IPS-15b (cell line): ENCODE measurements at regions not wholly inside any gene's neighbourhood (a gene's known extent, or its start where the extent isn't known, plus 50 kb on each side); places are given as distances from the start of the nearest gene placed in this dataset.

ENCODE experiments used
- H3K27me3 ChIP-seq: one replicate; pipeline ENCODE4 v1.6.1; 2013; ENCODE audit warnings: low read length; ENCODE audit not compliant: control insufficient read depth, insufficient read depth
- H3K36me3 ChIP-seq: one replicate; pipeline ENCODE4 v1.6.1; 2013; ENCODE audit warnings: low read length; ENCODE audit not compliant: control insufficient read depth, insufficient read depth
- H3K4me1 ChIP-seq: one replicate; pipeline ENCODE4 v1.6.1; 2013; ENCODE audit warnings: mild to moderate bottlenecking, low read length; ENCODE audit not compliant: control insufficient read depth, insufficient read depth
- H3K4me3 ChIP-seq: one replicate; pipeline ENCODE4 v1.5.1; 2013; ENCODE audit warnings: low read depth, low read length
- H3K9ac ChIP-seq: one replicate; pipeline ENCODE4 v1.6.1; 2013; ENCODE audit warnings: low read depth, mild to moderate bottlenecking, low read length
- H3K9me3 ChIP-seq: one replicate; pipeline ENCODE4 v1.6.1; 2013; ENCODE audit warnings: mild to moderate bottlenecking, low read length; ENCODE audit not compliant: control insufficient read depth, insufficient read depth

DNA sequence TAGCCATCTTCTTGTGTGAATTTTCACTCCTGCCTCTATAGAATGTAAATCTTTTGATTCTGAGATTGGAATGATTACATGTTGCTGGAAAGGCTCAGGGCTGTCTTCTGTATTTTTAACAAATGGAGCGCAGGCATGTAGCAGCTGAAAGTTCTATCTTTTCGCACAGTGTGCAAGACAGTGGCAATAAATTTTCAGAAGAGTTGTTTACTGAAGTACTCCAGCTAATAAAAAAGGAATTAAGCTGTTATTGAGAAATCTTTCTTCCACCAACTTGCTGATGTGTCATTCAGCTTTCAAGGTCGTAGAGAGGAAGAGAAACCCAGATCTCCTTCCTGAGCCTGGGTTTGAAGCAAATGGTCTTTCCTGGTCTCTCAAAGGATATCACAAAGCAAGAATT, 122.0 kb upstream of the PUDP start:
- Histone ChIP-seq H3K36me3 (no peaks in the 10 kb centered on the region), H3K4me3 (no peak overlapping the region), H3K9ac (no peak overlapping the region), H3K9me3 (peaks cover 2% of the 10 kb centered on the region), H3K4me1 (no peaks in the 10 kb centered on the region), H3K27me3 (no peaks in the 10 kb centered on the region)

DNA sequence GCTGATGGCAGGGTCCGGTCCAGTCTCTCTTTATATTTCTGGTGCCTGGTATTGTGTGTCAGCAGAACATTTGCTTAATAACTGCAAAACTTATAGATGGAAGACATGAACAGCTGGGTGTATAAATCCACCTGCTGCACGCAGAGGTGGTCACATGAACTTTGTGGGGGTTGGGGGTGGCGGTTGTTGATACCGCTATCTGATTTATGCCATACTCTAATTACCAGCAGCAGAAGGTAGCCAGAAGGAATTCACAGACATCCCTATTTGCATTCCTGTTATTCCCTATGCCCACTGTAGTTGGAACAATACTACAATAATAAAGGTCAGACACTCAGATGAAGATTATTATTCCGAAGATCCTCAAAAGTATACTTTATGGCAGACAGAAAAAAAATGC, 121.6 kb upstream of the PUDP start:
- no peak overlapping the region for H3K9ac ChIP-seq
- no peak overlapping the region for H3K4me3 ChIP-seq
- H3K4me1 ChIP-seq: no peaks in the 10 kb centered on the region
- no peaks in the 10 kb centered on the region for H3K27me3 ChIP-seq
- peaks cover 2% of the 10 kb centered on the region for H3K9me3 ChIP-seq
- H3K36me3 ChIP-seq: no peaks in the 10 kb centered on the region

DNA sequence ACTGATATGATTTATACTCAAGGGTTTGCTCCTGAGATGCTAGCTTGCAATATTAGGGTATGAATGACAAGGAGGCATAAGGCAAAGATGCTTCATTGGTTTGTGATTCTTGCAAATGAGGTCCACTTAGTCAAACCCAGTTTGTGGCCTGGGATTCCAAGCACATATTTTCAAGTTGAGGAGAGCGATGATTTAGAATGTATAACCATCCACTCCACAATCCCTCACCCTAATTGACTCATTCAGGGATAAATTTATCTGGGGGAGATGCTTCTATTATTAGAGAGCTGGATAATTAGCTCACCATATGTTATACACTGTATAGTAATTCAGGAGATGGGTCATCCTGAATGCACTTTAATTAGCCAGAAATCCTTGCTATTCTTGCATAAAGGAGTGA, 118.3 kb upstream of the PUDP start:
- Histone ChIP-seq H3K4me1 (no peaks in the 10 kb centered on the region), H3K4me3 (no peak overlapping the region), H3K9me3 (no peaks in the 10 kb centered on the region), H3K9ac (no peak overlapping the region), H3K36me3 (no peaks in the 10 kb centered on the region), H3K27me3 (no peaks in the 10 kb centered on the region)

DNA sequence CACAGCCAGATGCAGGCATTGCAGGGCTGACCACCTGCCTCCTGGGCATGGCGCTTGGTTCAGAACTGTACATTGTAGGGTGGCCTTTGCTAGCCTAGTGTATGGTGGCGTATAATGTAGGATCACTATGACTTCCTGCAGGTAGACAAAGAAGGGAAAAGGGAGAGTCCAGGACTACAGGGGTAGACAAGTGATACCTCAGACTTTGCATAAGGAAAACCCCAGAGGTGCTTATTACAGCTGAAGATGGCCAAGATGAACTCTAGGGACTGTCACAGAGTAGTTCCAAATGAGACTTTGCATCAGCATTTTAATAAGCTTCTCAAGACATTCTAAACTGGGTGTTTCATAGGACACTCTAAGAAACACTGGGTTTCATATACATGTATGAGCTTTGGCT, 116.4 kb upstream of the PUDP start:
- Histone ChIP-seq H3K27me3 (no peaks in the 10 kb centered on the region), H3K4me3 (no peak overlapping the region), H3K9ac (no peak overlapping the region), H3K36me3 (no peaks in the 10 kb centered on the region), H3K9me3 (no peaks in the 10 kb centered on the region), H3K4me1 (no peaks in the 10 kb centered on the region)

DNA sequence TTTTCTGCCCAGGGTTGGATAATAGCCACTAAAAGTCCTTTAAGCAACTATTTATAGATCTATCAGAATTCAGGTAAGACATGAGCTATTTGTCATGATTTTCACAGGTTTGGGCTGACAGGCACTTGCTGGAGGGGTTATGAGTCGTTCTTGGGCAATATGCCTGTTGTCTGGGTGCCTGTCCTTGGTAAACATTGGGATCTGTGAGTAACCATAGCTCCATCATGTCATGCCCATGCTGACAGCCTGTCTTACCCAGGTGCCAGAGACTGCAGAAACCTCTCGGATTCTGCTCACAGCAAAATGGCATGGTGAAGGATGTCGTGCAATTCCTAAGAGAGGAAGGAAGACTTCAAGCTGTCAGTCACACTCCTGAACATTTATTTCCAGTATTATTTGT, 116.0 kb upstream of the PUDP start:
- Histone ChIP-seq H3K9ac (no peak overlapping the region), H3K36me3 (no peaks in the 10 kb centered on the region), H3K4me3 (no peak overlapping the region), H3K9me3 (no peaks in the 10 kb centered on the region), H3K27me3 (no peaks in the 10 kb centered on the region), H3K4me1 (no peaks in the 10 kb centered on the region)

DNA sequence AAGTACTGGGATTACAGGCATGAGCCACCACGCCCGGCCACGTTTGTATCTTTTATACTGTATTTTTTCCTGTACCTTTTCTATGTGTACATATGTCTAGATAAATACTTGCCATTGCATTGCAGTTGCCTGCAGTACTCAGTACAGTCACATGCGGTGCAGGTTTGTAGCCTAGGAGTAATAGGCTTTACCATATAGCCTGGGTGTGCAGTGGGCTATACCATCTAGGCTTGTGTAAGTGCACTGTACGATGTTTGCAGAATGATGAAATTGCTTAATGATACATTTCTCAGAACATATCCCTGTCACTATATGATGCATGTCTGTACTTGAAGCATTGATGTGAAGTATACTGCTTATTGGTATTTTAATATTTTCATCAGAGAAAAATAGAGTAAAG, 115.4 kb upstream of the PUDP start:
- H3K4me1 ChIP-seq: no peaks in the 10 kb centered on the region
- H3K4me3 ChIP-seq: no peak overlapping the region
- no peaks in the 10 kb centered on the region for H3K27me3 ChIP-seq
- H3K9me3 ChIP-seq: no peaks in the 10 kb centered on the region
- H3K9ac ChIP-seq: no peak overlapping the region
- H3K36me3 ChIP-seq: no peaks in the 10 kb centered on the region

DNA sequence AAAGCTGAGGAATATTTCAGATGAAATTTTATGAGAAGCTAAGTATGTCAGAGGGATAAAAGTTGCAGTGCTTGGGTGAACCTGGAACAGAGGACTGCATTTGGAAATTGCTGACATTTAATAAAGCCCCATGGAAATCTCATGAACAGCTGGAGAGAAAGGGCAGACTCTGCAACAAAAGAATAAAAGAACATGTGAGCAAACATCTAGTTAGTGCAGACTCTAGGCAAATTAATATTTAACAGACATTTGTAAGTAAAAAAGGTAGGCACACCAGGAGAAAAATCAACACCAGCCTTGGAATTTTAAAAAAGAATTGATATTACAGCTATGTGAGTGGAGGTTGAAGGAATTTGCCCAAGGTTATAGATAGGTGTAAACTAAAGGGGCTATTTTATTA, 114.6 kb upstream of the PUDP start:
- no peaks in the 10 kb centered on the region for H3K27me3 ChIP-seq
- no peaks in the 10 kb centered on the region for H3K9me3 ChIP-seq
- H3K4me3 ChIP-seq: no peak overlapping the region
- H3K9ac ChIP-seq: no peak overlapping the region
- no peaks in the 10 kb centered on the region for H3K36me3 ChIP-seq
- H3K4me1 ChIP-seq: no peaks in the 10 kb centered on the region

DNA sequence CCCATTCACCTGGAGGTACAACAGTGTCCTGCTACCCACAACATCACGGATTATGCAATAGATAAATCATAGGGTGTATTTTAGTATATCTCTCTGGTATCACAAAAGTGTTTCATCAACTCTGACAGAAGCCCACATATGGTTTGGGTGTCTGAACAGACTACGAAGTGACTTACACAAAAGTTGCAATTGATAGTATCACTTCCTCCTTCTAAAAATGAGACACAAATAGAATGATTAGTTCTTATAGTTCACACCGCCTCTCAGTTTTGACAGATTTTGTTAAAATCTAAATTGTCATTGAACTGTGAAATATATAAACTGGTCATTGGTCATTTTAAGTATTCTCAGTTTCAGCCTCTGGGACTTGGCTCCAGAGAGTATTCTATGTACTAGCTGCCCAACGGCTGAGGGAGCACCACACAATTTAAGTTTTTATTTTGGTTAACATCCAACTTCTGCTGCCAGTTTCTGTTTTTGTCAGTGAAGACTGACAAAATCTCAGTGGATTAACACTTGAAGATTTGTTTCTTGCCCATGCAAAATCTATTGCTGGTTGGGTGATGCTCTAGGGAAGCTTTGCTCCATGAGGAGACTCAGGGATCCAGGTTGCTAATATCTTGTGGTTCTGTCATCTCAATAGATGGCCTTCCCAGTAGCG, 113.8 kb upstream of the PUDP start:
- H3K9ac ChIP-seq: no peak overlapping the region
- H3K27me3 ChIP-seq: no peaks in the 10 kb centered on the region
- H3K36me3 ChIP-seq: no peaks in the 10 kb centered on the region
- no peaks in the 10 kb centered on the region for H3K9me3 ChIP-seq
- H3K4me3 ChIP-seq: no peak overlapping the region
- H3K4me1 ChIP-seq: no peaks in the 10 kb centered on the region

DNA sequence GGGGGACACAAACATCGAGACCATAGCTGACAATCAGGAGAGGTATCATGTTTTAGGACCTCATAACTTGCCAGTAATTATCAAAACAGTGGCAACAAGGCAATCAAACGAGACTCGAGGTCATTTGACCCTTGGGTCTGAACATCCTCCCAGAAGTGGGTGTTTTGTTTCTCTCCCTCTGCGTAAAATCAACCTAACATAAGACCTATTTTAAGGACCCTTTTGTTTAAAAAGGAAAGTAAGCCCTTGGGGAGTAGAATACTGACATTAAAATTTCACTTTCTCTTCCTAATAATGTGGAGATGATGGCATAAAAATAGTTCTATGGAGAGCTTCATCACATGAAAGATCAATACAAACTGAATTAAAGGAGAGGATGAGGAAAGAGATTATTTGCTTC, 106.2 kb upstream of the PUDP start:
- H3K9me3 ChIP-seq: peaks cover 5% of the 10 kb centered on the region
- H3K4me3 ChIP-seq: no peak overlapping the region
- no peaks in the 10 kb centered on the region for H3K4me1 ChIP-seq
- H3K27me3 ChIP-seq: no peaks in the 10 kb centered on the region
- H3K36me3 ChIP-seq: no peaks in the 10 kb centered on the region
- no peak overlapping the region for H3K9ac ChIP-seq

DNA sequence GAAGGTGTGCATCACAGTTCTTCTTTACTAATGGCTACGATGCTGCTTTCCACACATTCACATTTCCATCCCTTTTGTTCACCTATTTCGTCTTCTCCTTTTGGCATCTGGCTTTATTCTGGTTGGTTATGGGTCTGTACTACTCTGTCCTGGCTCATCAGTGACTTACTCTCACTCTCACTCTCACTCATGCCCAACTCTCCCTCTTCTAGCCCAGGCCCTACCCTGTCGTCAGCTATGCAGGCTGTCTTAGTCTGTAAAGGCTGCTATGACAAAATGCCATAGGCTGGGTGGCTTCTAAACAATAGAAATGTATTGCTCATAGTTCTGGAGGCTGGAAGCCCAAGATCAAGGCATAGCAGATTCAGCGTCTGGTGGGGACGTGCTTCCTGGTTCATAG, 105.6 kb upstream of the PUDP start:
- no peak overlapping the region for H3K4me3 ChIP-seq
- H3K4me1 ChIP-seq: no peaks in the 10 kb centered on the region
- H3K27me3 ChIP-seq: no peaks in the 10 kb centered on the region
- no peak overlapping the region for H3K9ac ChIP-seq
- peaks cover 5% of the 10 kb centered on the region for H3K9me3 ChIP-seq
- no peaks in the 10 kb centered on the region for H3K36me3 ChIP-seq

DNA sequence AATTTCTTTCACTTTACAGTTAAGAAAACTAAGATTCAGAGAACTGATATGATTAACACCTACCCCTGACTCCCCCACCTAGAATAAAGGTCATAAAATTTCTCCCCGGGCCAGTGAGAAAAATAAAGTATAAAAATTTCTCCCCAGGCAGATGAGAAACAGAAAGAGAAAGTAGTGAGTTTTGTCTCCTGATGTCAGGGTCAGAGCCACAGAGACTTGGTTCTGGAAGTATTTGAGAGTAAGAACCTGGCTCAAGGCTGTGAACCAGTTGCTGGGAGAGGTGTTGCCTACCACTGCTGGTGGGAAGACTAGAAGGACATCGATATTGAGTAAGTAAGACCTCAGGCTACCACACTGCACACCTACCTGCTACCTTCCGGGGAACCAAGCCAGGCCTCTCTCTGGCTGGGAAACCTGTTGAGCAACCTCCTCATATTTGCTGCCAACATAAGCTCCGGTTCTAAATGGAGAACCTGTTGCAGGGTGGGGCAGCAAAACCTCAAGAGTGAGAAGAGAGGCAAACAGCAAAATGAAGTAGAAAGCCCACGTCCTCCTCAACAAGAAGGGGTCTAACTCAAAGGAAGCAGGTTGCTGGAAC, 104.2 kb upstream of the PUDP start:
- Histone ChIP-seq H3K4me3 (no peak overlapping the region), H3K9me3 (peaks cover 5% of the 10 kb centered on the region), H3K4me1 (peaks cover 2% of the 10 kb centered on the region), H3K36me3 (no peaks in the 10 kb centered on the region), H3K27me3 (no peaks in the 10 kb centered on the region), H3K9ac (no peak overlapping the region)

DNA sequence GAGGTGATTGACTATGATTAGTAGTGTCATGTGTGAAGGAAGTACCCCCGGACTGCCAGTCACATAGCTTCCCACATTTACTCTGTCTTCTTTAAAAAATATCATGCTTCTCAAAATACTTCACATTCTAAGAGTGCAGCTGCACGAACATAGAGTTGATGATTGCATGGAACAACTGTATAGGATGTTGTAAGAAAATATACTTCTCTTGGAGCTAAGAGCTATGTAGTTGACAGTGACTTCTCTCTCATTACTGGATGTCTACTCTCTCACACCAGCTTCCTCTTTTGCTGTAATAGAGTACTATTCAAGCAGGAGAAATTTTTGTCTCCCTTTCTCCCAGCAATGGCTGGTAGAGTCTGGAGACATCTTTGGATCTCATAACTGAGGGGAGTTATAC, 99.4 kb upstream of the PUDP start:
- Histone ChIP-seq H3K9me3 (peaks cover 5% of the 10 kb centered on the region), H3K36me3 (no peaks in the 10 kb centered on the region), H3K4me3 (no peak overlapping the region), H3K27me3 (no peaks in the 10 kb centered on the region), H3K9ac (no peak overlapping the region), H3K4me1 (peaks cover 2% of the 10 kb centered on the region)
